ENCODE measurements at regions not wholly inside any gene's neighbourhood (a gene's known extent, or its start where the extent isn't known, plus 50 kb on each side); places are given as distances from the start of the nearest gene placed in this dataset.

- FAIRE-seq = no peak
- Histone ChIP-seq H3K4me1 (peaks cover 12 to 24% (median 18%) of the 10 kb centered on the region in 3 donors), H3K27me3 (no peaks in the 10 kb centered on the region), H3K4me3 (no peak overlapping the region), H3K27ac (peak overlapping the region in 2 of 4 donors; percentile 28 to 50), H3K36me3 (no peaks in the 10 kb centered on the region), H3K9me3 (no peaks in the 10 kb centered on the region)
- TF ChIP-seq, protein P1, sequence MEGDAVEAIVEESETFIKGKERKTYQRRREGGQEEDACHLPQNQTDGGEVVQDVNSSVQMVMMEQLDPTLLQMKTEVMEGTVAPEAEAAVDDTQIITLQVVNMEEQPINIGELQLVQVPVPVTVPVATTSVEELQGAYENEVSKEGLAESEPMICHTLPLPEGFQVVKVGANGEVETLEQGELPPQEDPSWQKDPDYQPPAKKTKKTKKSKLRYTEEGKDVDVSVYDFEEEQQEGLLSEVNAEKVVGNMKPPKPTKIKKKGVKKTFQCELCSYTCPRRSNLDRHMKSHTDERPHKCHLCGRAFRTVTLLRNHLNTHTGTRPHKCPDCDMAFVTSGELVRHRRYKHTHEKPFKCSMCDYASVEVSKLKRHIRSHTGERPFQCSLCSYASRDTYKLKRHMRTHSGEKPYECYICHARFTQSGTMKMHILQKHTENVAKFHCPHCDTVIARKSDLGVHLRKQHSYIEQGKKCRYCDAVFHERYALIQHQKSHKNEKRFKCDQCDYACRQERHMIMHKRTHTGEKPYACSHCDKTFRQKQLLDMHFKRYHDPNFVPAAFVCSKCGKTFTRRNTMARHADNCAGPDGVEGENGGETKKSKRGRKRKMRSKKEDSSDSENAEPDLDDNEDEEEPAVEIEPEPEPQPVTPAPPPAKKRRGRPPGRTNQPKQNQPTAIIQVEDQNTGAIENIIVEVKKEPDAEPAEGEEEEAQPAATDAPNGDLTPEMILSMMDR (IDR thresholded peaks at IDR 0.05) = no peak
- 41 to 47% methylated on average over 3 of the region's 3 CpGs for WGBS, 2 donors
- no peak for DNase-seq
- no peak for ATAC-seq
- intact Hi-C loops (cut with DNase I) = no loop called here
These were observed 186.1 kb downstream of the SMC2 start for GRCh38 chr9:104280178-104280560.

DNA sequence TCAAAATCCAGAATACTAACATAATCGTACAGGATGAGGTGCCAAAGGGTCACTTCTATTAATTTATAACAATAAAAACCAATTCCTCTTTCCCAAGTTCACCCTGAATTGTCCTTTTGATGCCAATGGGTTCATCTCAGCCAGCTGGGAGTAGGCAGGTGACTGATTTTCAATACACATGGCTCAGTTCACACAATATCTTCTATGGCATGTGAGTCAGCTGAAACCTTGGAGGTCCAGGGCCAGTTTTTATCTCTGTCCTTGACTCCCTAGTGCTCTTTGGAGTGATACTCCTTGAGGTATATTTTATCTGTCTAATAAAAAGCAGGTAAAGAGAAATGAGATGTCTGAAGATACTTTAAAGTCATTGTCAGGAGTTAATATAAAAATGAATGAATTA lies 186.6 kb downstream of the SMC2 start:
- no peaks in the 10 kb centered on the region for H3K36me3 ChIP-seq
- peak overlapping the region in 2 of 4 donors; percentile 28 to 50 for H3K27ac ChIP-seq
- FAIRE-seq (no peak), ATAC-seq (peak; percentile 86 to 91 (median 89)), DNase-seq (peak in 3 of 6 donors; percentile 19 to 59 (median 39))
- no peak overlapping the region for H3K4me3 ChIP-seq
- peaks cover 12 to 24% (median 18%) of the 10 kb centered on the region in 3 donors for H3K4me1 ChIP-seq
- 21 to 32% methylated on average over 1 of the region's 1 CpG for WGBS, 2 donors
- intact Hi-C loops (cut with DNase I) = no loop called here
- no peaks in the 10 kb centered on the region for H3K27me3 ChIP-seq
- TF ChIP-seq, protein P1 (IDR thresholded peaks at IDR 0.05) = no peak
- no peaks in the 10 kb centered on the region for H3K9me3 ChIP-seq

GRCh38 chr9:104286187-104286586 lies 192.1 kb downstream of the SMC2 start:
- intact Hi-C loops (cut with DNase I) = no loop called here
- FAIRE-seq (no peak), DNase-seq (no peak), ATAC-seq (peak; percentile 86 to 95 (median 88))
- Histone ChIP-seq H3K9me3 (no peaks in the 10 kb centered on the region), H3K27me3 (no peaks in the 10 kb centered on the region), H3K36me3 (no peaks in the 10 kb centered on the region), H3K4me3 (no peak overlapping the region), H3K27ac (no peak overlapping the region), H3K4me1 (peaks cover 0 to 4% (median 0%) of the 10 kb centered on the region in 3 donors)
- TF ChIP-seq, protein P1 (IDR thresholded peaks at IDR 0.05) = no peak
- 61% methylated on average over 1 of the region's 1 CpG for WGBS, 2 donors

DNA sequence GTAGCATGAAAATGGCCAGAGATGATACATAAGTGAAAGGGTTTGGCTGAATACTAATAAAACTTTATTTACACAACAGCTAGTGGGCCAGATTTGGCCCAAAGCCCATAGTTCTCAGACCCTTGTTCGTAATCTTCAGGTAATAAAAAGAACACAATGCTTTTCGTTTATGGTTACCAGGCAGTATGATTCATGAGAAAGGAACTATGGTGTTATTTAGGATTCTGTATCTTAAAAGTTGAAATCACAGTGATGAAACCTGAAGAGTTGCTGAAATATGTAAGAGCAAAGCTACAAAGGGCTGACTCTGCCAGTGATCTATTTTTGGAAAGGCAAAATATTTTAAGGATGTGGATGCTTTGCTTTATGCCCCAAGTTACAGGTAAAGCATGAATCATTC lies 192.7 kb downstream of the SMC2 start:
- Histone ChIP-seq H3K36me3 (no peaks in the 10 kb centered on the region), H3K4me1 (peaks cover 0 to 4% (median 0%) of the 10 kb centered on the region in 3 donors), H3K4me3 (no peak overlapping the region), H3K27me3 (no peaks in the 10 kb centered on the region), H3K9me3 (no peaks in the 10 kb centered on the region), H3K27ac (no peak overlapping the region)
- TF ChIP-seq, protein P1 (IDR thresholded peaks at IDR 0.05) = no peak
- WGBS, 2 donors = 84% methylated on average over 2 of the region's 2 CpGs
- FAIRE-seq = no peak
- intact Hi-C loops (cut with DNase I) = no loop called here
- ATAC-seq = no peak
- no peak for DNase-seq

DNA sequence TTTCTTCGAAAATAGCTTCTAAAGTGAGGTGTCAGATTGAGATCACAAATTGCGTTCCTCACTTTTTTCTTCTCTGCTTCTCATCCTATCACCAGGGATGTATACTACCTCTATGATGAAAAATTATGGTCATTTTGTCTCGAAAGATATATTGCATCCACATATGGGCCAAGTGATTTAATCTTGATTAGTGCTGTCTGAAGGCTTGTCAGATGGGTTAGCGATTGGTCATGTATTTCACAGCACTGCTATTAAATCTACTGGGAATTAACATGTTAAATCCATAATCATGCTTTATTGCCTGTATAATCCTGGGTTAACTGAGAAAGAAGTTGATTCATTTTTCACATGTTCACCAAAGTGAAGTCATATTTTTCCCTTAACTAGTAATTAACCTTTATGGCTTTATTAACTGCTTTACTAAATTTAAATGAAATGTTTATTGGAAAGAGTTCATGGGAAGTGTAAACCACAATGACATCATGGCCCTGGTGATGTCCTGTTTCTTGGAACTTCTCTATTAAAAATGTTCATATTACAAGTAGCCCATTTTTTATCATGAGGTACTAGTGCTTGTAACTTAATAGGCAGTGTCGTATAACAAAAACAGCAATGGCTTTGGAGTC lies 193.3 kb downstream of the SMC2 start:
- ATAC-seq = no peak
- no peak overlapping the region for H3K4me3 ChIP-seq
- no peak for DNase-seq
- H3K36me3 ChIP-seq = no peaks in the 10 kb centered on the region
- intact Hi-C loops (cut with DNase I) = no loop called here
- H3K9me3 ChIP-seq = no peaks in the 10 kb centered on the region
- WGBS, 2 donors = 82 to 95% methylated on average over 5 of the region's 5 CpGs
- peaks cover 0 to 4% (median 0%) of the 10 kb centered on the region in 3 donors for H3K4me1 ChIP-seq
- no peak overlapping the region for H3K27ac ChIP-seq
- FAIRE-seq = no peak
- H3K27me3 ChIP-seq = no peaks in the 10 kb centered on the region
- TF ChIP-seq, protein P1 (IDR thresholded peaks at IDR 0.05) = no peak
